CD8-positive, alpha-beta memory T cell (primary cell): ENCODE measurements at regions not wholly inside any gene's neighbourhood (a gene's known extent, or its start where the extent isn't known, plus 50 kb on each side); places are given as distances from the start of the nearest gene placed in this dataset.
"Not testable (repeated sequence)": the region's sequence is repeated elsewhere in the genome, so short reads cannot be mapped to it uniquely, and the experiment has no call there.

Experiments used
- CTCF ChIA-PET: fragments of 350-600 bp; sonication (Branson Sonifier 250); formaldehyde crosslinking; loops from one replicate; lab custom pipeline; 2021; ENCODE audit warnings: antibody characterized with exemption; lab: Charles Lee
- POLR2A ChIA-PET: fragments of 350-600 bp; sonication (Branson Sonifier 250); formaldehyde crosslinking; loops from one replicate; lab custom pipeline; 2021; ENCODE audit warnings: antibody characterized with exemption; lab: Charles Lee
- DNase-seq, 5 donors: peaks; one replicate each; pipeline versions ENCODE4 v3.0.0 to v3.0.0-alpha.2; 2020 to 2022; ENCODE audit warnings: mixed read lengths in 1 of 5
- H3K27ac ChIP-seq: one replicate; pipeline ENCODE4 v1.7.0; 2013; ENCODE audit warnings: low read depth, mild to moderate bottlenecking, low read length, moderate library complexity
- H3K27me3 ChIP-seq: 2 replicates; pipeline ENCODE4 v1.7.0; 2013; ENCODE audit warnings: low read length, mild to moderate bottlenecking; ENCODE audit not compliant: insufficient read depth, poor library complexity, severe bottlenecking
- H3K36me3 ChIP-seq: 2 replicates; pipeline ENCODE4 v1.7.0; 2013; ENCODE audit warnings: mild to moderate bottlenecking, low read length, moderate library complexity; ENCODE audit not compliant: insufficient read depth
- H3K4me1 ChIP-seq: 2 replicates; pipeline ENCODE4 v1.7.0; 2013; ENCODE audit warnings: mild to moderate bottlenecking, low read length, moderate library complexity; ENCODE audit not compliant: insufficient read depth
- H3K4me3 ChIP-seq: 2 replicates; pipeline ENCODE4 v1.7.0; 2013; ENCODE audit warnings: mild to moderate bottlenecking, low read length
- H3K9me3 ChIP-seq: 2 replicates; pipeline ENCODE4 v1.7.0; 2013; ENCODE audit warnings: mild to moderate bottlenecking, low read length
- H3K27ac Mint-ChIP-seq, 8 donors: one replicate each; pipeline ENCODE4 v1.8.0; 2020 to 2021; ENCODE audit warnings: mixed read lengths in 8 of 8, mild to moderate bottlenecking in 6 of 8, inconsistent platforms in 3 of 8, moderate library complexity in 3 of 8
- H3K27me3 Mint-ChIP-seq, 2 donors: one replicate each; pipeline ENCODE4 v1.8.0; 2020 to 2021; ENCODE audit warnings: mixed read lengths in 2 of 2, mild to moderate bottlenecking in 1 of 2, moderate library complexity in 1 of 2
- H3K36me3 Mint-ChIP-seq, 3 donors: one replicate each; pipeline ENCODE4 v1.8.0; 2020 to 2021; ENCODE audit warnings: mixed read lengths in 3 of 3, inconsistent platforms in 1 of 3, mild to moderate bottlenecking in 1 of 3
- H3K4me1 Mint-ChIP-seq, 3 donors: one replicate each; pipeline ENCODE4 v1.8.0; 2020 to 2021; ENCODE audit warnings: mixed read lengths in 3 of 3, inconsistent platforms in 1 of 3, mild to moderate bottlenecking in 1 of 3
- H3K4me3 Mint-ChIP-seq, 7 donors: one replicate each; pipeline ENCODE4 v1.8.0; 2020 to 2021; ENCODE audit warnings: mixed read lengths in 7 of 7, mild to moderate bottlenecking in 6 of 7, moderate library complexity in 4 of 7, inconsistent platforms in 2 of 7
- H3K9me3 Mint-ChIP-seq, 5 donors: one replicate each; pipeline ENCODE4 v1.8.0; 2020 to 2022; ENCODE audit warnings: mixed read lengths in 5 of 5, mild to moderate bottlenecking in 3 of 5, moderate library complexity in 2 of 5, inconsistent platforms in 1 of 5

- CTCF ChIA-PET, result no interaction called here
- Mint-ChIP-seq H3K36me3 (no peaks in the 10 kb centered on the region), H3K9me3 (peaks cover 0 to 5% (median 0%) of the 10 kb centered on the region in 5 donors)
Measured at GRCh38 chr6:156587071-156587470, 190.1 kb upstream of the ARID1B start.

GRCh38 chr6:156585859-156586258 is 191.3 kb upstream of the ARID1B start:
- Histone ChIP-seq H3K4me3 (no peak overlapping the region), H3K27me3 (no peaks in the 10 kb centered on the region), H3K4me1 (no peaks in the 10 kb centered on the region), H3K27ac (no peak overlapping the region), H3K36me3 (no peaks in the 10 kb centered on the region), H3K9me3 (no peaks in the 10 kb centered on the region)
- no peak overlapping the region for H3K4me3 Mint-ChIP-seq
- no peak overlapping the region for H3K27ac Mint-ChIP-seq
- DNase-seq, result no peak
- peaks cover 0 to 5% (median 0%) of the 10 kb centered on the region in 5 donors for H3K9me3 Mint-ChIP-seq
- ChIA-PET POLR2A (no interaction called here), CTCF (no interaction called here)
- H3K27me3 Mint-ChIP-seq, result peaks cover 19 to 32% of the 10 kb centered on the region in 2 donors
- no peaks in the 10 kb centered on the region for H3K4me1 Mint-ChIP-seq
- peaks cover 0 to 3% (median 0%) of the 10 kb centered on the region in 3 donors for H3K36me3 Mint-ChIP-seq

More at GRCh38 chr6:156587071-156587470, 190.1 kb upstream of the ARID1B start:
- Mint-ChIP-seq H3K4me1 (no peaks in the 10 kb centered on the region), H3K27ac (no peak overlapping the region), H3K4me3 (no peak overlapping the region), H3K27me3 (peaks cover 14 to 33% of the 10 kb centered on the region in 2 donors)
- POLR2A ChIA-PET, result no interaction called here
- H3K27ac ChIP-seq, result no peak overlapping the region
- no peak for DNase-seq
- no peaks in the 10 kb centered on the region for H3K9me3 ChIP-seq
- no peaks in the 10 kb centered on the region for H3K36me3 ChIP-seq
- no peaks in the 10 kb centered on the region for H3K27me3 ChIP-seq
- H3K4me1 ChIP-seq, result no peaks in the 10 kb centered on the region
- H3K4me3 ChIP-seq, result no peak overlapping the region

- H3K36me3 Mint-ChIP-seq, H3K27ac Mint-ChIP-seq, H3K4me3 ChIP-seq, H3K27me3 ChIP-seq, H3K4me1 ChIP-seq, H3K4me1 Mint-ChIP-seq, H3K9me3 ChIP-seq, H3K9me3 Mint-ChIP-seq, POLR2A ChIA-PET, CTCF ChIA-PET, H3K4me3 Mint-ChIP-seq, H3K36me3 ChIP-seq, H3K27ac ChIP-seq, DNase-seq: not testable (repeated sequence)
- peaks cover 14 to 33% of the 10 kb centered on the region in 2 donors for H3K27me3 Mint-ChIP-seq
Measured at GRCh38 chr6:156584121-156584520, 193.1 kb upstream of the ARID1B start.

- H3K27me3 Mint-ChIP-seq, result peaks cover 16 to 37% of the 10 kb centered on the region in 2 donors
- no peak overlapping the region for H3K27ac Mint-ChIP-seq
- no peak for DNase-seq
- CTCF ChIA-PET, result no interaction called here
- H3K4me3 Mint-ChIP-seq, result no peak overlapping the region
- peaks cover 0 to 9% (median 0%) of the 10 kb centered on the region in 3 donors for H3K36me3 Mint-ChIP-seq
- POLR2A ChIA-PET, result no interaction called here
- Histone ChIP-seq H3K4me3 (no peak overlapping the region), H3K36me3 (no peaks in the 10 kb centered on the region), H3K27ac (no peak overlapping the region), H3K4me1 (no peaks in the 10 kb centered on the region), H3K27me3 (no peaks in the 10 kb centered on the region), H3K9me3 (no peaks in the 10 kb centered on the region)
- no peaks in the 10 kb centered on the region for H3K4me1 Mint-ChIP-seq
- H3K9me3 Mint-ChIP-seq, result peaks cover 2 to 16% (median 7%) of the 10 kb centered on the region in 5 donors
Measured at GRCh38 chr6:156583083-156583482, 194.1 kb upstream of the ARID1B start.

- Mint-ChIP-seq H3K27ac (no peak overlapping the region), H3K27me3 (peaks cover 16 to 43% of the 10 kb centered on the region in 2 donors), H3K9me3 (peaks cover 7 to 21% (median 11%) of the 10 kb centered on the region in 5 donors), H3K36me3 (peaks cover 0 to 9% (median 0%) of the 10 kb centered on the region in 3 donors), H3K4me3 (no peak overlapping the region), H3K4me1 (no peaks in the 10 kb centered on the region)
- CTCF ChIA-PET, result no interaction called here
- DNase-seq, result no peak
- Histone ChIP-seq H3K4me3 (no peak overlapping the region), H3K36me3 (no peaks in the 10 kb centered on the region), H3K9me3 (no peaks in the 10 kb centered on the region), H3K4me1 (no peaks in the 10 kb centered on the region), H3K27ac (no peak overlapping the region), H3K27me3 (no peaks in the 10 kb centered on the region)
- POLR2A ChIA-PET, result no interaction called here
Measured at GRCh38 chr6:156582509-156582992, 194.6 kb upstream of the ARID1B start.

GRCh38 chr6:156579564-156579963 is 197.6 kb upstream of the ARID1B start:
- ChIA-PET POLR2A (no interaction called here), CTCF (no interaction called here)
- H3K9me3 ChIP-seq, result peaks cover 3% of the 10 kb centered on the region
- no peak overlapping the region for H3K27ac ChIP-seq
- H3K9me3 Mint-ChIP-seq, result peaks cover 27 to 46% (median 29%) of the 10 kb centered on the region in 5 donors
- H3K36me3 Mint-ChIP-seq, result peaks cover 0 to 14% (median 0%) of the 10 kb centered on the region in 3 donors
- DNase-seq, result no peak
- no peak overlapping the region for H3K4me3 ChIP-seq
- no peaks in the 10 kb centered on the region for H3K27me3 ChIP-seq
- no peaks in the 10 kb centered on the region for H3K4me1 ChIP-seq
- no peaks in the 10 kb centered on the region for H3K36me3 ChIP-seq
- H3K4me1 Mint-ChIP-seq, result no peaks in the 10 kb centered on the region
- no peak overlapping the region for H3K27ac Mint-ChIP-seq
- H3K27me3 Mint-ChIP-seq, result peaks cover 17 to 64% of the 10 kb centered on the region in 2 donors
- H3K4me3 Mint-ChIP-seq, result no peak overlapping the region

- Histone ChIP-seq H3K9me3 (peaks cover 3% of the 10 kb centered on the region), H3K27me3 (no peaks in the 10 kb centered on the region), H3K4me3 (no peak overlapping the region), H3K4me1 (no peaks in the 10 kb centered on the region), H3K36me3 (no peaks in the 10 kb centered on the region), H3K27ac (no peak overlapping the region)
- no peak for DNase-seq
- POLR2A ChIA-PET, result no interaction called here
- no peak overlapping the region for H3K27ac Mint-ChIP-seq
- no peaks in the 10 kb centered on the region for H3K4me1 Mint-ChIP-seq
- no peak overlapping the region for H3K4me3 Mint-ChIP-seq
- peaks cover 0 to 14% (median 0%) of the 10 kb centered on the region in 3 donors for H3K36me3 Mint-ChIP-seq
- H3K27me3 Mint-ChIP-seq, result peaks cover 15 to 66% of the 10 kb centered on the region in 2 donors
- CTCF ChIA-PET, result no interaction called here
- H3K9me3 Mint-ChIP-seq, result peaks cover 25 to 50% (median 27%) of the 10 kb centered on the region in 5 donors
Measured at GRCh38 chr6:156577749-156578148, 199.4 kb upstream of the ARID1B start.

GRCh38 chr6:156575361-156575760 is 201.8 kb upstream of the ARID1B start:
- Mint-ChIP-seq H3K27ac (no peak overlapping the region), H3K36me3 (peaks cover 0 to 10% (median 0%) of the 10 kb centered on the region in 3 donors), H3K4me3 (no peak overlapping the region), H3K9me3 (peaks cover 25 to 50% (median 27%) of the 10 kb centered on the region in 5 donors), H3K4me1 (no peaks in the 10 kb centered on the region), H3K27me3 (peaks cover 15 to 66% of the 10 kb centered on the region in 2 donors)
- Histone ChIP-seq H3K27ac (no peak overlapping the region), H3K4me1 (no peaks in the 10 kb centered on the region), H3K9me3 (peaks cover 3% of the 10 kb centered on the region), H3K27me3 (no peaks in the 10 kb centered on the region), H3K4me3 (no peak overlapping the region), H3K36me3 (no peaks in the 10 kb centered on the region)
- DNase-seq, result no peak
- ChIA-PET CTCF (no interaction called here), POLR2A (no interaction called here)
